Heart left ventricle (tissue), 16 donors: ENCODE measurements at regions not wholly inside any gene's neighbourhood (a gene's known extent, or its start where the extent isn't known, plus 50 kb on each side); places are given as distances from the start of the nearest gene placed in this dataset.

Source experiments
- ATAC-seq, 4 donors: fragments of 200-7000 bp; cut with Tn5 transposase; one replicate each; pipeline ENCODE4 v1.9.1; 2020 to 2022; ENCODE audit warnings: moderate library complexity in 4 of 4, mild to moderate bottlenecking in 3 of 4, moderate number of reproducible peaks in 1 of 4
- DNase-seq, 5 donors: peaks; one replicate each; pipeline ENCODE4 v3.0.0-alpha.2; 2020
- H3K27ac ChIP-seq, 12 donors: fragments of 200-600 bp; sonication (generic) in 4 of 12; one replicate each; pipeline versions ENCODE4 v1.5.0 to v1.8.0; 2016 to 2022; ENCODE audit warnings: mild to moderate bottlenecking in 2 of 12
- H3K27me3 ChIP-seq, 9 donors: fragments of 200-600 bp; sonication (generic) in 2 of 9; one replicate each; pipeline versions ENCODE4 v1.5.1 to v1.8.0; 2016 to 2022; ENCODE audit warnings: mild to moderate bottlenecking in 3 of 9
- H3K36me3 ChIP-seq, 9 donors: fragments of 200-600 bp; sonication (generic) in 2 of 9; one replicate each; pipeline versions ENCODE4 v1.5.0 to v1.8.0; 2018 to 2022; ENCODE audit warnings: mild to moderate bottlenecking in 2 of 9
- H3K4me1 ChIP-seq, 12 donors: fragments of 200-600 bp; sonication (generic) in 4 of 12; one replicate each; pipeline versions ENCODE4 v1.5.0 to v1.8.0; 2016 to 2022; ENCODE audit warnings: mild to moderate bottlenecking in 3 of 12
- H3K4me3 ChIP-seq, 12 donors: fragments of 200-600 bp; sonication (generic) in 4 of 12; one replicate each; pipeline versions ENCODE4 v1.5.0 to v1.8.0; 2017 to 2022; ENCODE audit warnings: mild to moderate bottlenecking in 9 of 12, moderate library complexity in 4 of 12
- H3K9me3 ChIP-seq, 12 donors: fragments of 200-600 bp; sonication (generic) in 4 of 12; one replicate each; pipeline versions ENCODE4 v1.5.0 to v1.8.0; 2016 to 2022; ENCODE audit warnings: mild to moderate bottlenecking in 1 of 12
- CTCF ChIP-seq, 12 donors: fragments of 200-600 bp; sonication (generic) in 4 of 12; IDR thresholded peaks; one replicate each; pipeline versions ENCODE4 v1.5.0 to v1.8.0; 2018 to 2022; ENCODE audit warnings: antibody characterized with exemption in 12 of 12, mild to moderate bottlenecking in 5 of 12
- POLR2A ChIP-seq, 2 donors: fragments of 450-650 bp; IDR thresholded peaks; one replicate each; pipeline ENCODE4 v1.6.1; 2017; ENCODE audit warnings: antibody characterized with exemption in 2 of 2, mild to moderate bottlenecking in 2 of 2, moderate library complexity in 2 of 2
- WGBS, 4 donors: extraction: QIAGEN DNeasy Blood & Tissue Kit in 2 of 4; methylation state at CpG; one replicate each; pipeline versions ENCODE4 v1.1.5 to v1.1.7; 2013 to 2018; 5-methylcytosine and 5-hydroxymethylcytosine counted together
- intact Hi-C, 10 donors: fragments of 100-400 bp; cut with DNase I; formaldehyde crosslinking; loops; one replicate each; pipeline versions ENCODE4 v1.11.1 to v1.14.2; 2022
- donor health status: ischemic (EF 13 %, LVEDD 7.1; RV severe dilation, severe dysfunction).
- donor health status: healthy with polysubstance abuse.
- donor health status: DM: no; HTN: yes; CAD: no.
- donor health status: DM: no; HTN: no; CAD: no.
- donor health status: ischemic (EF 25% LVEDD 6.9; RV normal size, moderate dysfunction).
- donor health status: ischemic (EF 25% LVEDD 5.7; RV mildly dilated, moderate dysfunction).
- donor health status: healthy.
- donor health status: DM: yes; HTN: yes; CAD: no.
- donor health status: ischemic (EF 35%, LVEDD 5.7; RV mildly dilated, moderate dysfunction).
- donor health status: nonischemic (EF 11% LVEDD 7.7; RV severe dilation, severe dysfunction).
- donor health status: DM: yes; HTN: yes; CAD: no.
- donor health status: PGD.
- donor health status: ischemic (EF 29% LVEDD 5.4; RV normal size, mild dysfunction).
- donor health status: nonischemic (EF 23%, LVEDD 6.1; RV moderate dilation, normal function).

GRCh38 chr5:73378765-73379164 is 69.8 kb downstream of the FOXD1 start:
- intact Hi-C loops = no loop called here
- DNase-seq = no peak
- Histone ChIP-seq H3K27ac (no peak overlapping the region), H3K36me3 (no peaks in the 10 kb centered on the region), H3K9me3 (peaks cover 0 to 4% (median 0%) of the 10 kb centered on the region in 12 donors), H3K4me1 (peaks cover 0 to 25% (median 9%) of the 10 kb centered on the region in 12 donors), H3K27me3 (peaks cover 30 to 97% (median 60%) of the 10 kb centered on the region in 9 donors), H3K4me3 (no peak overlapping the region)
- no peak for ATAC-seq
- WGBS, 4 donors = 91 to 96% (median 94%) methylated on average over 1 of the region's 1 CpG
- TF ChIP-seq CTCF (IDR thresholded peaks at IDR 0.05) = no peak
- TF ChIP-seq POLR2A (IDR thresholded peaks at IDR 0.05) = no peak

DNA sequence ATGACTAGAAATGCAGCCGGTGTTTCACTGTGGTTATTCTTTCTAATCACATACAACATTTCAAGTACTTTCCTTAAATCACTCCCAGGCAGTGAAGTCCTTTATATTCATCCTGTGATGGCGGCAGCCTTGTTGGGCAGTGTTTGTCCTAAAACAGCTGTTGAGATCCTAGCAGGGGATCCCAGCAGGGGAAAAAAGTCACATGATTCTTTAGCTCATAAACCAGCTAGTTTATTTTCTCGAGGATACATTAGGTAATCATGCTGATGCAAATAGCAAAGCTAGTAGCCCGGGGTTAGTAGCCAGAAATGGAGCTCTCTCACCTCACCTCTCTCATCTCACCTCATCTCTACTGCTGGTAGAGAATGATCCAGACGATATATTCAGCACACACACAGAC is 70.5 kb downstream of the FOXD1 start:
- 30 to 48% (median 38%) methylated on average over 5 of the region's 5 CpGs for WGBS, 4 donors
- TF ChIP-seq CTCF (IDR thresholded peaks at IDR 0.05) = no peak
- no peak for TF ChIP-seq POLR2A (IDR thresholded peaks at IDR 0.05)
- intact Hi-C loops = no loop called here
- H3K9me3 ChIP-seq = no peaks in the 10 kb centered on the region
- H3K27ac ChIP-seq = no peak overlapping the region
- H3K27me3 ChIP-seq = peaks cover 30 to 96% (median 60%) of the 10 kb centered on the region in 9 donors
- no peak overlapping the region for H3K4me3 ChIP-seq
- DNase-seq (no peak), ATAC-seq (no peak)
- H3K4me1 ChIP-seq = peaks cover 0 to 25% (median 9%) of the 10 kb centered on the region in 12 donors
- no peaks in the 10 kb centered on the region for H3K36me3 ChIP-seq

GRCh38 chr5:73376618-73377170 is 71.9 kb downstream of the FOXD1 start:
- Histone ChIP-seq H3K27ac (no peak overlapping the region), H3K27me3 (peaks cover 16 to 96% (median 53%) of the 10 kb centered on the region in 9 donors), H3K4me3 (no peak overlapping the region), H3K9me3 (no peaks in the 10 kb centered on the region), H3K36me3 (no peaks in the 10 kb centered on the region), H3K4me1 (peaks cover 0 to 17% (median 3%) of the 10 kb centered on the region in 12 donors)
- DNase-seq (no peak), ATAC-seq (no peak)
- no peak for TF ChIP-seq POLR2A (IDR thresholded peaks at IDR 0.05)
- intact Hi-C loops = no loop called here
- WGBS, 4 donors = 72 to 89% (median 74%) methylated on average over 3 of the region's 3 CpGs

GRCh38 chr5:73375949-73376348 is 72.6 kb downstream of the FOXD1 start:
- intact Hi-C loops = no loop called here
- no peak overlapping the region for H3K4me3 ChIP-seq
- H3K27me3 ChIP-seq = peaks cover 8 to 96% (median 47%) of the 10 kb centered on the region in 9 donors
- H3K9me3 ChIP-seq = no peaks in the 10 kb centered on the region
- no peak overlapping the region for H3K27ac ChIP-seq
- H3K4me1 ChIP-seq = peaks cover 0 to 9% (median 0%) of the 10 kb centered on the region in 12 donors
- ATAC-seq (no peak), DNase-seq (no peak)
- H3K36me3 ChIP-seq = no peaks in the 10 kb centered on the region
- no peak for TF ChIP-seq POLR2A (IDR thresholded peaks at IDR 0.05)
- TF ChIP-seq CTCF (IDR thresholded peaks at IDR 0.05) = no peak
- 68 to 89% (median 85%) methylated on average over 2 of the region's 2 CpGs for WGBS, 4 donors

GRCh38 chr5:73375191-73375545 is 73.4 kb downstream of the FOXD1 start:
- Histone ChIP-seq H3K4me1 (peaks cover 0 to 3% (median 0%) of the 10 kb centered on the region in 12 donors), H3K27ac (no peak overlapping the region), H3K4me3 (no peak overlapping the region), H3K36me3 (no peaks in the 10 kb centered on the region), H3K9me3 (no peaks in the 10 kb centered on the region), H3K27me3 (peaks cover under 1 to 96% (median 39%) of the 10 kb centered on the region in 9 donors)
- ATAC-seq (no peak), DNase-seq (no peak)
- intact Hi-C loops = no loop called here
- no peak for TF ChIP-seq CTCF (IDR thresholded peaks at IDR 0.05)
- TF ChIP-seq POLR2A (IDR thresholded peaks at IDR 0.05) = no peak
- WGBS, 4 donors = 65 to 85% (median 74%) methylated on average over 2 of the region's 2 CpGs
